NT2/D1 (cell line): ENCODE measurements at regions not wholly inside any gene's neighbourhood (a gene's known extent, or its start where the extent isn't known, plus 50 kb on each side); places are given as distances from the start of the nearest gene placed in this dataset.

ENCODE experiments used
- YY1 ChIP-seq: IDR thresholded peaks from 2 replicates; pipeline ENCODE4 v1.6.1; 2011; ENCODE audit not compliant: insufficient read length, insufficient read depth
- ZNF274 ChIP-seq: IDR thresholded peaks from 2 replicates; pipeline ENCODE4 v1.6.1; 2011; ENCODE audit warnings: mild to moderate bottlenecking, low read depth, low read length

DNA sequence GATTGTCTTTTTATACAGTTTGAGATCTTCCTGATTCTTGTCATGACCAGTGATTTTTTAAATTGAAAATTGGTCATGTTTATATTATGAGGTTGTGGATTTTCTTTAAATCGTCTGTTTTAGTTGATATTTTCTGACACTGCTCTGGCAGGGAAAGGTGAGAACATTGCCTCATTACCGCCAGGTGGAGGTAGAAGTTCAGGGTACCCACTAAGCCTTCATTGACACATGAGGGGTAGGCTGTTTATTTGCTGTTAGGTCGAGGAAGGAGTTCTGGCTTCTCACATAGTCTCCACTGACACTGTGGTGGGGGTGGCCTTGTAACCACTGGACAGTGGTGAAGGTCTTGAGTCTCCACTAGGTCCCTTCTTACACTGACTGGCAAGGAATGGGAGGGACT is 117.6 kb upstream of the GPR101 start:
- TF ChIP-seq YY1 (no peak), ZNF274 (no peak)
